Astrocyte (in vitro differentiated cells and primary cell): ENCODE measurements at regions not wholly inside any gene's neighbourhood (a gene's known extent, or its start where the extent isn't known, plus 50 kb on each side); places are given as distances from the start of the nearest gene placed in this dataset.

ENCODE experiments used
- EZH2 ChIP-seq: IDR thresholded peaks from 2 replicates; pipeline ENCODE4 v1.6.1; 2012; ENCODE audit warnings: mild to moderate bottlenecking, low read length, inconsistent platforms; ENCODE audit not compliant: insufficient read depth
- TF ChIP-seq, protein P1 (sequence below): IDR thresholded peaks from 2 replicates; pipeline ENCODE4 v1.5.1; 2011; ENCODE audit warnings: low read depth, mild to moderate bottlenecking, inconsistent platforms, low read length, moderate library complexity; ENCODE audit not compliant: insufficient read depth

DNA sequence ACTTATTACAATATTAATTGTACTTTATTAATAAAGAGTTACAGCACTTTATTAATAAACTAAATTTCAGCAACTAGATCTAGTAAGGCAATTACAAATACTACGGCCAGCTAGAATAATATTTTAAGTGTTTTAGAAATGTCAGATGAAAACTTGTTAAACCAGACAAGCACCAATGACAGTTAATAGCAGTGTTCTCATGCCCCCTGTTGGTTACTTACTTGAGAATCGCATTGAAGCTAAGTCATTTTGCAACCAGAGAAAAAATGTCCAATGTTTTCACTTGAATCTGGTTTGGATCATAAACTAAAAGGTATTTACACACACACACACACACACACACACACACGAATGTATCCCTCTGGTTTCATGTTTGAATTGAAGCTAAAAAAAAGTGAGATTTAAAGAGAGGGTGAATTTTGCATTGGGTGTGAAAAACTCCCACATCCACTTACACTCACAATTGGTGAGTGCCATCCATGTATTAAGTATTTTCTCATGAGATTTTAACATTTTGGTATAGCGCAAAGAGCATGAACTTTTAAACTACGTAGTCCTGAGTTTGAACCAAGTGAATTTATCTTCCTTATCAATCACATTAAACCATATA lies 347.7 kb downstream of the ZBBX start:
- TF ChIP-seq, protein P1, sequence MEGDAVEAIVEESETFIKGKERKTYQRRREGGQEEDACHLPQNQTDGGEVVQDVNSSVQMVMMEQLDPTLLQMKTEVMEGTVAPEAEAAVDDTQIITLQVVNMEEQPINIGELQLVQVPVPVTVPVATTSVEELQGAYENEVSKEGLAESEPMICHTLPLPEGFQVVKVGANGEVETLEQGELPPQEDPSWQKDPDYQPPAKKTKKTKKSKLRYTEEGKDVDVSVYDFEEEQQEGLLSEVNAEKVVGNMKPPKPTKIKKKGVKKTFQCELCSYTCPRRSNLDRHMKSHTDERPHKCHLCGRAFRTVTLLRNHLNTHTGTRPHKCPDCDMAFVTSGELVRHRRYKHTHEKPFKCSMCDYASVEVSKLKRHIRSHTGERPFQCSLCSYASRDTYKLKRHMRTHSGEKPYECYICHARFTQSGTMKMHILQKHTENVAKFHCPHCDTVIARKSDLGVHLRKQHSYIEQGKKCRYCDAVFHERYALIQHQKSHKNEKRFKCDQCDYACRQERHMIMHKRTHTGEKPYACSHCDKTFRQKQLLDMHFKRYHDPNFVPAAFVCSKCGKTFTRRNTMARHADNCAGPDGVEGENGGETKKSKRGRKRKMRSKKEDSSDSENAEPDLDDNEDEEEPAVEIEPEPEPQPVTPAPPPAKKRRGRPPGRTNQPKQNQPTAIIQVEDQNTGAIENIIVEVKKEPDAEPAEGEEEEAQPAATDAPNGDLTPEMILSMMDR = peak; percentile 75
- no peak for TF ChIP-seq EZH2
